GM12873 (cell line): ENCODE measurements at regions not wholly inside any gene's neighbourhood (a gene's known extent, or its start where the extent isn't known, plus 50 kb on each side); places are given as distances from the start of the nearest gene placed in this dataset.

Experiments used
- TF ChIP-seq, protein P1 (sequence below): IDR thresholded peaks from 2 replicates; pipeline ENCODE4 v1.5.1; 2012; ENCODE audit warnings: low read depth, mild to moderate bottlenecking, moderate library complexity, low read length, control low read depth; ENCODE audit not compliant: insufficient read depth; ENCODE audit errors: missing control alignments

DNA sequence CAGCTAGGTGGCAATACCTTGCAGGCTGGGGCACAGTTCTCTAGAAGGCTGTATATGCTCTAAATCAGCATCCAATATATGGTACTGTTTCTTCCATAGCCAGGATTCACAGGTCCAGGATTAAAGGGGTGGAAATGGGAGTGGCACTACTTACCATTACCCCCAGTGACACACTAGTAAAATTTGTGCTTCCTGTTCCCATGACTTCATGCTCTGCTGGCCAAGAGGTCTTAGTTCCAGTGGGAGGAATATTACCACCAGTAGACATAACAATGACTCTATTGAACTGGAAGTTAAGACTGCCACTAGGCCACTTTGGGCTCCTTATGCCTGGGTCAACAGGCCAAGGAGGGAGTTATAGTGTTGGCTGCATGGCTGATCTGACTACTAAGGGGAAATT, 174.3 kb upstream of the TNFAIP3 start:
- TF ChIP-seq, protein P1, sequence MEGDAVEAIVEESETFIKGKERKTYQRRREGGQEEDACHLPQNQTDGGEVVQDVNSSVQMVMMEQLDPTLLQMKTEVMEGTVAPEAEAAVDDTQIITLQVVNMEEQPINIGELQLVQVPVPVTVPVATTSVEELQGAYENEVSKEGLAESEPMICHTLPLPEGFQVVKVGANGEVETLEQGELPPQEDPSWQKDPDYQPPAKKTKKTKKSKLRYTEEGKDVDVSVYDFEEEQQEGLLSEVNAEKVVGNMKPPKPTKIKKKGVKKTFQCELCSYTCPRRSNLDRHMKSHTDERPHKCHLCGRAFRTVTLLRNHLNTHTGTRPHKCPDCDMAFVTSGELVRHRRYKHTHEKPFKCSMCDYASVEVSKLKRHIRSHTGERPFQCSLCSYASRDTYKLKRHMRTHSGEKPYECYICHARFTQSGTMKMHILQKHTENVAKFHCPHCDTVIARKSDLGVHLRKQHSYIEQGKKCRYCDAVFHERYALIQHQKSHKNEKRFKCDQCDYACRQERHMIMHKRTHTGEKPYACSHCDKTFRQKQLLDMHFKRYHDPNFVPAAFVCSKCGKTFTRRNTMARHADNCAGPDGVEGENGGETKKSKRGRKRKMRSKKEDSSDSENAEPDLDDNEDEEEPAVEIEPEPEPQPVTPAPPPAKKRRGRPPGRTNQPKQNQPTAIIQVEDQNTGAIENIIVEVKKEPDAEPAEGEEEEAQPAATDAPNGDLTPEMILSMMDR: no peak

DNA sequence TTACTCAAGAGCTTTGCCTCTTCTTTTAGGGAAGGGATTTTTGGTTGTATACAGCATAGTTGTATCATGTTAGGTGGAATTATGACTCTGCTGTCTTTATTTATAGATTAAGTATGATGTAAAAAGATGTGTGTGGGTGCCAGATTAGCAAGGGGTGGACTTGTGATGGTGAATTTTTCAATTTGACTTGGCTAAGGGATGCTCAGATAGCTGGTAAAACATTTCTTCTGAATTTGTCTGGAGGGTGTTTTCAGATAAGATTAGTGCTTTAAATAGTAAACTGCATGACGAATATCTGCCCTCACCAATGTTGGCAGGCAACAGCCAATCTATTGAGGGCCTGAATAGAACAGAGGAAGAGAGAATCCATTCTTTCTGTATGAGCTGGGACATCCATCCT, 173.3 kb upstream of the TNFAIP3 start:
- TF ChIP-seq, protein P1: no peak

DNA sequence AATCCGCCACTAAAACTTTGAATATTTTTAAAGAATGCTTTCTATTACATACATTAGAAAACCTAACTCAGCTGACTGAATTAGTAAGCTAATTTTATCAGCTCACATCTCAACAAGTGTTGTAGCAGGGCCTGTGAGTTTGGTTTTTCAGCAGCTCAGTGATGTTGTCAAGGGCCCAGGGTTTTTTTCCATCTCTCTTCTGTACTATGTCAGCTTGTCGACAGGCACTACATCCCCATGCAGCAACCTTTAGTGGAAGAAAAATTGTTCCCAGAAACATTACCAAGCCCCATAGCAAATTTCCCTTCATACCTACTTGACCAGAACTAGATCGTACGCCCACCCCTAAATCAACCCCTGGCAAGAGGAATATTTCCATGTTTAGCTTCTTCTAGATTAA, 170.3 kb upstream of the TNFAIP3 start:
- TF ChIP-seq, protein P1: no peak

DNA sequence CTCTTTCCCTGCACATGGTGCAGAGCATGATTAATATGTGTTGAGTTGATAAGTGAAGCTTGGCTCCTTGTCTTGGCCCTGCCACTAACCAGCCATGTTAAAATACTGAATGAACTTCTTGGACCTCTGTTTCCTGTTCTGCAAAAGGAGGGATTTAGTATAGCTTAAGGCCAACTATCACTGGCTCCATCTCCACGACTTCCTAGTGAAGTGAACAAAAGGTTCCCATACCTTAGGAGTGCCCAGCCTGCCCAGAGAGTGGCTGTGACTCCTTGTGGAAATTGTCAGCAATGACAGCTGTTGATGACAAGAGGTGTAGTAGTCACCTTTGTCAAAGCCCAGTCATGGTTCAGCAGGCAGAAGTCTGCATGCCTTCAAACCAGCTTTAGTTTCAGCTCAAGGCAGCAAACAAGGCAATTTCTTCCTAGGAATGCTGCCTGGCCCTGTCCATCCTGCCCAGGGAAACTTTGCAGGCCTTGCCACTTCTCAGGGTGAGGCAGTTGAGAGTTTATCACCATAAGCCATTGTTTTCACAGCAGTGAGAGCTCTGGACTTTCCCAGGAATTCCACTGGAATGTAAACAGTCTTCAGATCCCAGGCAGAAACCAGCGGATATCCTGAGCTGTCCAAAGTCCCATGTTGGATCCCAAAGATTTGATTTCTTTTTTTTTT, 169.7 kb upstream of the TNFAIP3 start:
- TF ChIP-seq, protein P1: no peak

DNA sequence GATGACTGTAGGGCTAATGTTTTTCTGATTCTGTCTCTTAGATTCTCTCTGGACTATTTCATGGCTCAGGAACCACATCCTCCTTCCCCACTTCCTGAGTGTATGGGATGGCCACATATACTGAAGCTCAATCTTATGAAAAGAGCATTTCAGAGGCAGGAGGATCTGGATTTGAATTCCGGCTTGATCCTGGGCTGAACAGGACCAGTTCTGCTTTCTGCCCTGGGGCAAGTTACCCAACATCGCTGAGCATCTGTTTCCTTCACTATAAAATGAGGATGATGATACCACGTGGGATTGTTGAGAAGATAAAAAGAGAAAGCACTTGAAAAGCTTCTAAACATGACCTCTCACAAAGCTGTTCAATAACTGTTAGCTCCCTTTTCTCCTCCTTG, 168.4 kb upstream of the TNFAIP3 start:
- TF ChIP-seq, protein P1: no peak

DNA sequence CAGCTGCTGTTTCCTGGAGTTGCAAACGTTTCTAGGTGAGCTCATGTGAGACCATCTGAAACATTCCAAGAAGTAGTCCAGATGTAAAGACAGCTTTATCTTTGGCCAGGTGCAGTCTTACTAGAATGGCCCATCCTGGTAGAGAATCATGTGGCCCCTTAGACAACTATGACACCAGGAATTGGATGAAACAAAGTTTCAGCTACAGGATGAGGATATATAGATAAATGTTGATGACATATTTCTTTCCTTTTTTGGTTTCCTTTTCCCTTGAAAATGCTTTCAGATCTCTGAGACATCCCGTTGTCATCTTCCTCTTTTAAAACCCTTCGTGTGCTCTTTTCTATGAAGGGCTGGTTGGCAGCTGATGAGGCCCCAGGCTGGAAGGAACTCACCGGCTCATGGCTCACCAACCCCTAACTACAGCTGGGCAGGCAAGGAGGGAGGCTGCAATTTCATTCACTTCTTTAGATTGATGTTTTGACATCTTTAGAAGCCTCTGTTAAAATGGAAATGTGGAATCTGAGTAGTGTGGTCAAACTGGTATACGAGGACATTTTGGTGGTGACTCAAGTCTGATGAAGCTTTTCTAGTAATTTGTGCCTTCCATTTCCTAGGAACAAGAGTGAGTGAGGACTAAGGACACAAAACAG, 167.9 kb upstream of the TNFAIP3 start:
- TF ChIP-seq, protein P1: no peak

DNA sequence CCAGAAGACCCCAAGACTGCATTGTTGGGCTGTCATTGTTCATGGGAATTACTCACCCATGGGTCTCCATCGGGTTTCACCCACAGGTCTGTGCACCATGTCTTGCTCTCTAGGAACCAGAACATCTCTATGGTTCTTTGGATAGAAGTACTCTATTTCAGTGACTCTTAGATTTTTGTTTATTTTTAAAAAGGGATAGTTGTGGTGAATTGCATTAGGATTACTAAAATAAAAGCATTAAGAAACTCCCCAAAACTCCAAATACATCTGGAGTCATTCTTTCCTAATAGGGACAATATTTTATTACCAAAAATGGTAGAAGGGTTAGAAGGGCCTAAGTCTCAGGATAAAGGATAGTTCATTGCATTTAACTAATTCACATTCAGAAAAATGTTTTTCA, 166.9 kb upstream of the TNFAIP3 start:
- TF ChIP-seq, protein P1: no peak
